Stomach (tissue), 8 donors: ENCODE measurements at regions not wholly inside any gene's neighbourhood (a gene's known extent, or its start where the extent isn't known, plus 50 kb on each side); places are given as distances from the start of the nearest gene placed in this dataset.

Experiments used
- DNase-seq, 2 donors: peaks; one replicate each; pipeline versions ENCODE4 v3.0.0 to v3.0.0-alpha.2; 2013 to 2019
- H3K27ac ChIP-seq, 5 donors: fragments of 200-600 bp in 4 of 5; sonication (generic) in 4 of 5; one replicate each; pipeline ENCODE4 v1.5.1; 2013 to 2019; ENCODE audit warnings: mild to moderate bottlenecking in 1 of 5, moderate library complexity in 1 of 5
- H3K27me3 ChIP-seq, 3 donors: fragments of 200-600 bp; sonication (generic); one replicate each; pipeline ENCODE4 v1.5.1; 2017 to 2019; ENCODE audit warnings: mixed run types in 1 of 3
- H3K36me3 ChIP-seq, 4 donors: fragments of 200-600 bp; sonication (generic); 1 replicate in 3 of 4; 2 replicates in 1 of 4; pipeline ENCODE4 v1.5.1; 2016 to 2019
- H3K4me1 ChIP-seq, 4 donors: fragments of 200-600 bp; sonication (generic); one replicate each; pipeline ENCODE4 v1.5.1; 2016 to 2019
- H3K4me3 ChIP-seq, 4 donors: fragments of 200-600 bp; sonication (generic) in 3 of 4; one replicate each; pipeline ENCODE4 v1.5.1; 2016 to 2019; ENCODE audit warnings: mild to moderate bottlenecking in 1 of 4
- H3K9me3 ChIP-seq, 4 donors: fragments of 200-600 bp; sonication (generic); one replicate each; pipeline ENCODE4 v1.5.1; 2016 to 2019
- EP300 ChIP-seq: sonication (generic); formaldehyde crosslinking; IDR thresholded peaks from one replicate; pipeline ENCODE4 v1.6.1; 2017; ENCODE audit warnings: antibody characterized with exemption
- POLR2A ChIP-seq, 4 donors: fragments of 450-650 bp; IDR thresholded peaks; one replicate each; pipeline ENCODE4 v1.6.1; 2016; ENCODE audit warnings: antibody characterized with exemption in 4 of 4, control low read depth in 2 of 4, mild to moderate bottlenecking in 1 of 4, moderate library complexity in 1 of 4
- POLR2AphosphoS5 ChIP-seq, 3 donors: sonication (generic); formaldehyde crosslinking; IDR thresholded peaks; one replicate each; pipeline ENCODE4 v1.6.1; 2016; ENCODE audit warnings: antibody characterized with exemption in 3 of 3
- WGBS, 5 donors: extraction: QIAGEN DNeasy Blood & Tissue Kit in 3 of 5; methylation state at CpG; one replicate each; pipeline versions ENCODE4 v1.1.5 to v1.1.7; 2013 to 2018; 5-methylcytosine and 5-hydroxymethylcytosine counted together
- intact Hi-C: fragments of 100-400 bp; cut with DNase I; formaldehyde crosslinking; loops from one replicate; pipeline ENCODE4 v1.15.1; 2023; ENCODE audit warnings: low total_unique reads
- TF ChIP-seq, protein P1 (sequence below), 7 experiments: fragments of 450-650 bp in 4 of 7; fragments of 200-600 bp in 3 of 7; sonication (generic) in 3 of 7; IDR thresholded peaks; one replicate each; pipeline ENCODE4 v1.5.1; 2016 to 2019; ENCODE audit warnings: antibody characterized with exemption in 7 of 7, control low read depth in 2 of 7, mild to moderate bottlenecking in 1 of 7
- donor health status: healthy with polysubstance abuse.
- donor health status: Bipolar disorder and iron deficiency.
- donor health status: healthy.

DNA sequence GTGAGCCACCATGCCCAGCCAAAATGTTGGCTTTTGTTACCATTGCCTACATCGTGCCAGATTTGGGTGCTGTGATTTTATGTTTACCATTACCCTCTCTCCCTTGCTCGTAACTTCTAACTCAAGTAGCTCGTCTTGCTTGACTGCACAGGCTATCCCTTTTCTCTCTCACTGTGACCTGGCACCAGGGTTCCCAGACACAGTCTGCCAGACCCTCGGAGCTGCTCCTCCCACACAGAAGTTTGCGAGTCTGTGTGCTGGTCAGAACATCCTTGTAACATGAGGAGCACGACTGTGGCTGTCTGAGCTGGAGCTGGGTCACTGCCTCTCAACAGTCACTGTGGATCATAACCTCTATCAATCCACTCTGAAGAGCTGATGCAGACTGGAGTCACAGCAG lies 152.5 kb upstream of the ACKR3 start:
- Histone ChIP-seq H3K27me3 (no peaks in the 10 kb centered on the region), H3K4me1 (no peaks in the 10 kb centered on the region), H3K9me3 (no peaks in the 10 kb centered on the region), H3K27ac (no peak overlapping the region), H3K4me3 (no peak overlapping the region), H3K36me3 (no peaks in the 10 kb centered on the region)
- TF ChIP-seq POLR2AphosphoS5 (IDR thresholded peaks at IDR 0.05) (no peak), POLR2A (IDR thresholded peaks at IDR 0.05) (no peak), EP300 (no peak)
- TF ChIP-seq, protein P1, sequence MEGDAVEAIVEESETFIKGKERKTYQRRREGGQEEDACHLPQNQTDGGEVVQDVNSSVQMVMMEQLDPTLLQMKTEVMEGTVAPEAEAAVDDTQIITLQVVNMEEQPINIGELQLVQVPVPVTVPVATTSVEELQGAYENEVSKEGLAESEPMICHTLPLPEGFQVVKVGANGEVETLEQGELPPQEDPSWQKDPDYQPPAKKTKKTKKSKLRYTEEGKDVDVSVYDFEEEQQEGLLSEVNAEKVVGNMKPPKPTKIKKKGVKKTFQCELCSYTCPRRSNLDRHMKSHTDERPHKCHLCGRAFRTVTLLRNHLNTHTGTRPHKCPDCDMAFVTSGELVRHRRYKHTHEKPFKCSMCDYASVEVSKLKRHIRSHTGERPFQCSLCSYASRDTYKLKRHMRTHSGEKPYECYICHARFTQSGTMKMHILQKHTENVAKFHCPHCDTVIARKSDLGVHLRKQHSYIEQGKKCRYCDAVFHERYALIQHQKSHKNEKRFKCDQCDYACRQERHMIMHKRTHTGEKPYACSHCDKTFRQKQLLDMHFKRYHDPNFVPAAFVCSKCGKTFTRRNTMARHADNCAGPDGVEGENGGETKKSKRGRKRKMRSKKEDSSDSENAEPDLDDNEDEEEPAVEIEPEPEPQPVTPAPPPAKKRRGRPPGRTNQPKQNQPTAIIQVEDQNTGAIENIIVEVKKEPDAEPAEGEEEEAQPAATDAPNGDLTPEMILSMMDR (IDR thresholded peaks at IDR 0.05): no peak
- DNase-seq: no peak
- WGBS, 5 donors: 74 to 90% (median 87%) methylated on average over 6 of the region's 6 CpGs
- intact Hi-C loops: no loop called here

DNA sequence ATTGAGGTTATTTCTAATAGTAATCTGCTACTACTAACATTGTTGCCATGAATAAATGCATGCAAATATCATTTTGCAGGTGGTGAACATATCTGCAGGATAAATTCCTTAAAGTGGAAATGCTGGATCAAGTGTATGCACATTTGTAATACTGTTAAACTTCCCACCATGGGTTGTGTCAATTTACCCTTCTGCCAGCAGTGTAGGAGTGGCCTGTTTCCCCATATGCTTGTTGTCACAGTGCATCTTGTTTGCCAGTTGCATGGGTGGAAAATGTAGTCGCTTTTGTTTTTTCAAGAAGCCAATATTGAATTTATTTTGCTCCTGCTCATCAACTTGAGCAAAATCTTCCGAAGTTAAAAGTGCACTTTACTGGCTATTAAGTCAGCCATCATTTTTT lies 139.0 kb upstream of the ACKR3 start:
- no peak overlapping the region for H3K4me3 ChIP-seq
- H3K27ac ChIP-seq: no peak overlapping the region
- 65 to 86% (median 77%) methylated on average over 2 of the region's 2 CpGs for WGBS, 5 donors
- no peaks in the 10 kb centered on the region for H3K36me3 ChIP-seq
- no peaks in the 10 kb centered on the region for H3K4me1 ChIP-seq
- DNase-seq: no peak
- H3K9me3 ChIP-seq: peaks cover 0 to 7% (median 3%) of the 10 kb centered on the region in 4 donors
- peaks cover 0 to 12% (median 4%) of the 10 kb centered on the region in 3 donors for H3K27me3 ChIP-seq
- intact Hi-C loops: no loop called here
- TF ChIP-seq, protein P1 (IDR thresholded peaks at IDR 0.05): no peak
- TF ChIP-seq POLR2AphosphoS5 (IDR thresholded peaks at IDR 0.05) (no peak), POLR2A (IDR thresholded peaks at IDR 0.05) (no peak), EP300 (no peak)

DNA sequence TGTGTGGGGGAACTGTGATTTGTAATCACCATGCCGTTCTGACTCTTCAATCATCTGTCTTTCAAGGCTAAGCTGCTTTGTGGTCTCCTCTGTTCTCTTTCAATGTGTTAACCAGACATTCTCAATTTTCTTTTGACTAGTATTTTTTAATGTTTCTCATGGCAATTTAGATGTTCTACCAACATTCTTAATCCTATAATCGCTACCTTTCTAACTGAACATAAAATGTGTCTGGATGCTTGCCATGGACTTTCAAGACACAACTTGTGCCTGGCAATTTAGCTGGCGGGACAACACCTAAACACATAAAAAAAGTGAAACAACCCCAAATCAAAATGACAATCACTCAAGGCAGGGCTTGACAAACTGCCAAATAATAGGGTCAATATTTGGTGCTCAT lies 135.0 kb upstream of the ACKR3 start:
- TF ChIP-seq POLR2A (IDR thresholded peaks at IDR 0.05): no peak
- TF ChIP-seq, protein P1 (IDR thresholded peaks at IDR 0.05): no peak
- no peak for TF ChIP-seq POLR2AphosphoS5 (IDR thresholded peaks at IDR 0.05)
- no peaks in the 10 kb centered on the region for H3K4me1 ChIP-seq
- DNase-seq: no peak
- WGBS, 5 donors: 71 to 83% (median 79%) methylated on average over 3 of the region's 3 CpGs
- H3K27me3 ChIP-seq: peaks cover 0 to 9% (median under 1%) of the 10 kb centered on the region in 3 donors
- H3K36me3 ChIP-seq: no peaks in the 10 kb centered on the region
- no peaks in the 10 kb centered on the region for H3K9me3 ChIP-seq
- intact Hi-C loops: no loop called here
- no peak overlapping the region for H3K4me3 ChIP-seq
- no peak overlapping the region for H3K27ac ChIP-seq

DNA sequence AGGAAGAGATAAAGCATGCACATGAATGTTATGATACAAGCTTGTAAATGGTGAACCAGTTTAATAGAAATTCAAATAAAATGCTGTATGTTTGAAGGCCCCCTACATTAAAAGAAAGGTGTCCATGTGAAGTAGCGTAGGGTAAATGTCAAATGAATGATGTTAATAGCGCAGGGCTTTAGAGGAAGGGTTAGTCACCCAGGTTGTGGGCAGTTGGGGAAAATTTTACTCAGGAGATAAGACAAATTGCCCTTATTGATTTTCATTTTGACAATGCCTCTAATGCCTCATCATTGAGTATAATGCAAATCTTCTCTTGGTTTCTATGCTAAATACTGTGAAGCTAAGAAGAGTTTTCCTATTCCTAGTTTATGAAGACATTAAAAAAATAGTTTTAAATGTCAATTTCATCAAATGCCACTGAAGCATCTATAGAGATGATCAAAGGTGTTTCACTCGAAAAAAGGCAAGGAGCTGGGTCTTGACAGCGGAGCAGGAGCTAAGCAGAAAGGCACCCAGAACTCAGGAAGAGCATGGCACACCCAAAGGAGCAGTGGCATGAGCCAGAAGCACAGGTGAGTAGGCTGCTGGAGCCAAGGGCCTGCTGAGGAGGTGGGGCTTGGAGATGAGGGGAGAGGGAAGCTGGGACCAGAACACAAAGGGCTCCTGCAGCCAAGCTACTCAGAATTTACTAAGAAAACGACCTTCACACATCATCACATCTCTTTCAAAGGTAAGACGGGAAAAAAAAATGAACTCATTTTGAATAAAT lies 129.3 kb upstream of the ACKR3 start:
- TF ChIP-seq EP300 (no peak), POLR2A (IDR thresholded peaks at IDR 0.05) (no peak), POLR2AphosphoS5 (IDR thresholded peaks at IDR 0.05) (no peak)
- TF ChIP-seq, protein P1 (IDR thresholded peaks at IDR 0.05): no peak
- no peaks in the 10 kb centered on the region for H3K27me3 ChIP-seq
- intact Hi-C loops: no loop called here
- no peaks in the 10 kb centered on the region for H3K36me3 ChIP-seq
- H3K9me3 ChIP-seq: peaks cover 0 to 4% (median 0%) of the 10 kb centered on the region in 4 donors
- DNase-seq: no peak
- no peak overlapping the region for H3K27ac ChIP-seq
- no peaks in the 10 kb centered on the region for H3K4me1 ChIP-seq
- 69 to 75% (median 74%) methylated on average over 6 of the region's 6 CpGs for WGBS, 5 donors
- no peak overlapping the region for H3K4me3 ChIP-seq
